BJ (cell line): ENCODE measurements at regions not wholly inside any gene's neighbourhood (a gene's known extent, or its start where the extent isn't known, plus 50 kb on each side); places are given as distances from the start of the nearest gene placed in this dataset.

ENCODE experiments used
- CTCF ChIA-PET: fragments of 350-600 bp; formaldehyde crosslinking; extraction: SDS; loops from one replicate; lab custom pipeline; 2021; ENCODE audit warnings: antibody characterized with exemption, inconsistent platforms; lab: Yijun Ruan, JAX
- POLR2A ChIA-PET: fragments of 300-600 bp; sonication (Branson Sonifier 250); formaldehyde crosslinking; extraction: SDS; loops from one replicate; lab custom pipeline; 2021; ENCODE audit warnings: antibody characterized with exemption; lab: Charles Lee
- DNase-seq: peaks from one replicate; pipeline ENCODE4 v3.0.0-alpha.2; 2011; ENCODE audit warnings: low read depth
- H3K27me3 ChIP-seq: 2 replicates; pipeline ENCODE4 v1.6.0; 2011; ENCODE audit warnings: low read length; ENCODE audit not compliant: control insufficient read depth, insufficient read depth
- H3K36me3 ChIP-seq: 2 replicates; pipeline ENCODE4 v1.5.1; 2011; ENCODE audit warnings: low read length; ENCODE audit not compliant: control insufficient read depth, insufficient read depth
- H3K4me3 ChIP-seq: 2 replicates; pipeline ENCODE4 v1.5.1; 2011; ENCODE audit warnings: low read depth, mild to moderate bottlenecking, control low read depth, low read length
- TF ChIP-seq, protein P1 (sequence below): IDR thresholded peaks from 2 replicates; pipeline ENCODE4 v1.5.1; 2011; ENCODE audit warnings: low read depth, mild to moderate bottlenecking, control low read depth, inconsistent platforms, low read length, moderate library complexity; ENCODE audit not compliant: insufficient read depth

- ChIA-PET CTCF (interaction anchor here (1.9 kb wide), 1 partner anchor 10 kb away, joined by 5 read pairs; no protein-coding TSS in a partner anchor), POLR2A (no interaction called here)
These were observed 144.2 kb upstream of the SMARCA2 start for GRCh38 chr9:1870915-1871314.

GRCh38 chr9:1871626-1872419 is 143.3 kb upstream of the SMARCA2 start:
- Histone ChIP-seq H3K27me3 (no peaks in the 10 kb centered on the region; the same call in 1 of the 2 replicates), H3K36me3 (no peaks in the 10 kb centered on the region), H3K4me3 (no peak overlapping the region)
- TF ChIP-seq, protein P1, sequence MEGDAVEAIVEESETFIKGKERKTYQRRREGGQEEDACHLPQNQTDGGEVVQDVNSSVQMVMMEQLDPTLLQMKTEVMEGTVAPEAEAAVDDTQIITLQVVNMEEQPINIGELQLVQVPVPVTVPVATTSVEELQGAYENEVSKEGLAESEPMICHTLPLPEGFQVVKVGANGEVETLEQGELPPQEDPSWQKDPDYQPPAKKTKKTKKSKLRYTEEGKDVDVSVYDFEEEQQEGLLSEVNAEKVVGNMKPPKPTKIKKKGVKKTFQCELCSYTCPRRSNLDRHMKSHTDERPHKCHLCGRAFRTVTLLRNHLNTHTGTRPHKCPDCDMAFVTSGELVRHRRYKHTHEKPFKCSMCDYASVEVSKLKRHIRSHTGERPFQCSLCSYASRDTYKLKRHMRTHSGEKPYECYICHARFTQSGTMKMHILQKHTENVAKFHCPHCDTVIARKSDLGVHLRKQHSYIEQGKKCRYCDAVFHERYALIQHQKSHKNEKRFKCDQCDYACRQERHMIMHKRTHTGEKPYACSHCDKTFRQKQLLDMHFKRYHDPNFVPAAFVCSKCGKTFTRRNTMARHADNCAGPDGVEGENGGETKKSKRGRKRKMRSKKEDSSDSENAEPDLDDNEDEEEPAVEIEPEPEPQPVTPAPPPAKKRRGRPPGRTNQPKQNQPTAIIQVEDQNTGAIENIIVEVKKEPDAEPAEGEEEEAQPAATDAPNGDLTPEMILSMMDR, result no peak
- no peak for DNase-seq
- POLR2A ChIA-PET, result no interaction called here
- CTCF ChIA-PET, result interaction anchor here (1.3 to 1.9 kb wide), 2 partner anchors 11 to 15 kb away, joined by 3 to 5 read pairs; no protein-coding TSS in a partner anchor

More at GRCh38 chr9:1870915-1871314, 144.2 kb upstream of the SMARCA2 start:
- H3K27me3 ChIP-seq, result no peaks in the 10 kb centered on the region; the same call in 1 of the 2 replicates
- TF ChIP-seq, protein P1, result no peak
- H3K36me3 ChIP-seq, result no peaks in the 10 kb centered on the region
- no peak overlapping the region for H3K4me3 ChIP-seq
- DNase-seq, result no peak

DNA sequence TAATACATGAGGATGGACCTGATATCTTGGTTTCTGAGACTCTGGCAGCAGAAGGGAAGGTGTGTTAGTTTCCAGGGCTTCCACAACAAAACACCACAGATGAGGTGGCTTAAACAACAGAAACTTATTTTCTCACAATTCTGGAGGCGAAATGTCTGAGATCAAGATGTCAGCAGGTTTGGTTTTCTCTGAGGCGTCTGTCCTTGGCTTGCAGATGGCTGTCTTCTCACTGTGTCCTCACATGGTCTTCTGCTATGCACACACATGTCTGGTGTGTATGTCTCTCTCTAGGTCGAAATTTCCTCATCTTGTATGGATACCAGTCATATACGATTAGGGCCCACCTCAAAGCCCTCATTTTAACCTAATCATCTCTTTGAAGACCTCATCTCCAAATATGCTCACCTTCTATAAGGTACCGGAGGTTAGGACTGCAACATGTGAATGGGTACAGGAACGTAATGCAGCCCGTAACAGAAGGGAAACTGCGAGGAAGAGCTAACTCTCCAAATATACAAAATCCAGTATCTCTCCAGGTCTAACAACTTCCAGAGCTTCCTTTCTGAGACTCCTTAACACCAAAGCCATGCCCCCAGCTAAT is 139.8 kb upstream of the SMARCA2 start:
- POLR2A ChIA-PET, result no interaction called here
- Histone ChIP-seq H3K4me3 (no peak overlapping the region), H3K27me3 (no peaks in the 10 kb centered on the region; the same call in 1 of the 2 replicates), H3K36me3 (no peaks in the 10 kb centered on the region)
- TF ChIP-seq, protein P1, result no peak
- CTCF ChIA-PET, result no interaction called here
- no peak for DNase-seq

DNA sequence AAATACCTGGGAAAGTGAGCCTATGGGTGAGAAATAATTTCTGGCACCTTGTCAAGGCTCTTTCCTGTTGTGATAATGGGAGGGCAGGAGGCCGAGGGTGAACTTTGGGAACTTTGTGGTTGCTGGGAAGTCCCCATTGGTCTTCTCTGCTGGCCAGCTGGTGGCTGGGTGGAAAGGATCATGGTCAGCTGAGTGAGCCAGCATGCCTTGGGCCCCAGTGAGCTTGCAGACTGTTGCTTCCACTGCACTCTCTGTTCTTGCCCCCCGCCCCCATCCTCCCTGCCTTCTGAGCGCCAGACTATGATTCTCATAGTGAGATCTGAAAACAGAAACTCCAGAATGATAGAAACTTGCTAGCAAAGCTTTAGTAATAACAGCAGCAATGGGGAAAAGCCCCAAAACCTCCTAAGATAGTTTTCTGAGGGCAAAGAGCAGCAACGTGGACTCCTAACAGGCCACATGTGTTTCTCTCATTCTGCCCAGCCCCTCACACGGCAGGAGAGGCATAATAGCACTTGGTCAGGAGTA is 139.2 kb upstream of the SMARCA2 start:
- no peak for DNase-seq
- ChIA-PET POLR2A (no interaction called here), CTCF (no interaction called here)
- TF ChIP-seq, protein P1, result no peak
- Histone ChIP-seq H3K36me3 (no peaks in the 10 kb centered on the region), H3K4me3 (no peak overlapping the region), H3K27me3 (no peaks in the 10 kb centered on the region; the same call in 1 of the 2 replicates)

DNA sequence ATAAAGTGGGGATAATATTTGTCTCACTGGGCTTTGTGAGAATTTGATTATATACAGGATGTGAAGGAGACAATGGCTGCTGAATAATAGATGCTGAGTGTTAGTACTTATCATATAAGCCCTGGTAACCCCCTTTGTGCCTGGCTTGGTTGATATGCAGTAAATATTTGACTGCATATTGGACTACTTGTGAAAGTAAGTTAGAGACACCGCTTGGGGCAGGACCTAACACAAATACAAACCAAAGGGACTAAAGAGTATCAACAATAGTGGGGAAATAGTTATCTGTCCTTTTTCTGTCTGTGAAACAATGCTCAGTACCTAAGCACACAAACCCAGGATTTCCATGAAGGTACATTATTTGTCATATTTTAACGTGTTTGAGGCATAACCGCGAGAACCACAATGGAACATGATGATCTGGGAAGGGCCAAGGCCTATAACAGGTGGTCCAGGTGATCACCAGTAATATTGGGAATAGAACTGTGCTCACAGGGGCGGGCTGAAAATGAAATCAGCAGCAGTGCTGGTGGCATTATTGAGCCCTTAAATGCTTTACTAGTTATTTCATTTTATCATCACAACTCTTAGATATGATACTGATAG is 138.2 kb upstream of the SMARCA2 start:
- ChIA-PET CTCF (no interaction called here), POLR2A (no interaction called here)
- no peaks in the 10 kb centered on the region; the same call in 1 of the 2 replicates for H3K27me3 ChIP-seq
- DNase-seq, result no peak
- TF ChIP-seq, protein P1, result no peak
- H3K36me3 ChIP-seq, result no peaks in the 10 kb centered on the region
- H3K4me3 ChIP-seq, result no peak overlapping the region
